Epithelial cell of prostate (primary cell): ENCODE measurements at regions not wholly inside any gene's neighbourhood (a gene's known extent, or its start where the extent isn't known, plus 50 kb on each side); places are given as distances from the start of the nearest gene placed in this dataset.

Source experiments
- DNase-seq: peaks from one replicate; pipeline ENCODE4 v3.0.0-alpha.2; 2011; ENCODE audit warnings: low read depth, low spot score
- H3K27ac ChIP-seq: fragments of 450-650 bp; 2 replicates; pipeline ENCODE4 v1.5.1; 2017; ENCODE audit warnings: mild to moderate bottlenecking

DNA sequence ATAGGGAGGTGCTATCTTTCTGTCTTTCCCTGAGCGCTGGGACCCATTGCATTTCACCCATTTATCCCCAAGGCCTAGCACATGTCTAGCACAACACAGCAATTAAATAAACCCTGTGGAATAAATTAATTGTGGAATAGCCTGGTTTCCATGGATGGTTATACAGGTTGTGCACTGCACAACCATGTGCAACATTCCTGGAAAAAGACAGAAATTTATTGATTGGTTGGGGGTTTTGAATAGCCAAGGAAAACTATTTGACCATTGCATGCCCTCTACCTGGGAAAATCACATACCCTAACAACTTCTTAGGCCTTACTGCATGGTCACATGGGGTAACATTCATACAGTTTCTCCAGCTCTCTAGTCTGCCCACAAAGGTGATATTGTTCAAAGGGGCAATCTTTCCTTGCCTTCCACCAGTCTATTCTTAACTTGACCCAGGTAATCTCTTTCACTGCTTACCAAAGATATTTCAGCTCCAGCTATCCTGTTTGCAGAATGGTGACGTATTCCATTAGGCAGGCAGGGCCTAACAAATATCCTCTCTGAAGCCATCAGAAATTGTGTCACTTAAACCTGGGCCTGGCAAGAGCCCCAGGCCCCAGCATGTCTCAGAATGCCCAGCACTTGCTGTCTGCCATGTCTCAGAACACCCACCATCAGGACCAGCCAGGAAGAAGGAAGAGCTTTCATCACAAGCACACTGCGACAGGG is 157.9 kb upstream of the RAB4A start:
- no peak overlapping the region for H3K27ac ChIP-seq
- no peak for DNase-seq

DNA sequence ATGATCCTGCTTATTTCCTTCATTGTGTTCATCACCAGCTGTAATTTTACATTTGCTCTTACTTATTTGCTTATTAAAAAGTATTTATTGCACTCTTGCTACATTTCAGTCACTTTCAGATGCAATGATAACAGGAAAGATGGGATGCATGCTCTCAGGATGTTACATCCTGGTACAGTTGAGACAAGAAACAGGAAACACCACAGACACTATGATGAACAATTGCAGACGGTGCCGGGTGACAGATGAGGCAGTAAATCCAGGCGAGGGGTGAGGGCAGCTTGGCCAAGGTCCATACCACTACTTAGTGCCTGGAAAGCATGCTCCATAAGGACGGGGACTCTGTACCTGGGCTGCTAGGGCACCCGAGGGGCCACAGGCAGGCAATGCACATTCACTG is 156.6 kb upstream of the RAB4A start:
- DNase-seq, result no peak
- no peak overlapping the region for H3K27ac ChIP-seq

DNA sequence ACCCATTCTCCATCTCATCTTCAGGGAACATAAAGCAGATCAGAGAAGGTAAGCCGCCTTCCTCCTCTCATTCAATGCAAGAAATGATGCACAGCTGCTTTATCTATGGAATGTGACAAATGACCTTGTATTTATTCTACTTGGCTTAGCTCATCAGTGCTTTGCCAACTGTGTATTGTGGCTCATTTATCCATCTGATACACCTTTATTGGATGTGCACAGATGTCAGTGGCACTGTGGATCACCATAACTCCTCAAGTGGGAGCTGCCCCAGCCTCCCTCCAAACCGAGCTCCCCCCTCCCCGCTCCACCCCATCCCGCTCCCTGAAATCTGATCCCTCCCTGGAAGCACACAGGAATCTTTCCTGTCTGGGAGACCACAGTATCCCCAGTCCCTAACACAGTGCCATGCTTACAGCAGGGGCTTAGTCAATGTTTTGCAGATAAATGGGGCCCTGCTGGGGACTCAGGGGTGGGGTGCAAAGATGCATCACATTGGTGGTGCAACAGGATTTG is 156.0 kb upstream of the RAB4A start:
- H3K27ac ChIP-seq, result no peak overlapping the region
- DNase-seq, result no peak

DNA sequence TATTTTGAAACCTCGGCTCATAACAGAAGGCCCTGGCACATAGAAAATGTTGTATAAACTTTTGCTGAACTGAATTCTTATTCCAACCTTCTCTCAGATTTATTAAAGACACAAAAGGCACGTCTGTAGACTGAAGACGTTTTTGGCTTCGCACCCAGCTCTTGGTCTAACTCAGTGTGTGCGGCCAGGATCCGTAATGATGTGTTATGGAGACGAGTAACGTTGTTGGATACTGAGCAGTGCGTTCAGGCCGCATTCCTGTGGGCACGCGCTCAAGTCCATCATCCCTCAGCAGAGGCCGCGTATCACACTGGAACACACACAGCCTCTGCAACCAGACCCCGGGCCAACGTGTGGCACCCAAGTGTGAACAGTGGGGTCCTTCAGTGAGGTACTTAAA is 154.8 kb upstream of the RAB4A start:
- no peak for DNase-seq
- no peak overlapping the region for H3K27ac ChIP-seq

DNA sequence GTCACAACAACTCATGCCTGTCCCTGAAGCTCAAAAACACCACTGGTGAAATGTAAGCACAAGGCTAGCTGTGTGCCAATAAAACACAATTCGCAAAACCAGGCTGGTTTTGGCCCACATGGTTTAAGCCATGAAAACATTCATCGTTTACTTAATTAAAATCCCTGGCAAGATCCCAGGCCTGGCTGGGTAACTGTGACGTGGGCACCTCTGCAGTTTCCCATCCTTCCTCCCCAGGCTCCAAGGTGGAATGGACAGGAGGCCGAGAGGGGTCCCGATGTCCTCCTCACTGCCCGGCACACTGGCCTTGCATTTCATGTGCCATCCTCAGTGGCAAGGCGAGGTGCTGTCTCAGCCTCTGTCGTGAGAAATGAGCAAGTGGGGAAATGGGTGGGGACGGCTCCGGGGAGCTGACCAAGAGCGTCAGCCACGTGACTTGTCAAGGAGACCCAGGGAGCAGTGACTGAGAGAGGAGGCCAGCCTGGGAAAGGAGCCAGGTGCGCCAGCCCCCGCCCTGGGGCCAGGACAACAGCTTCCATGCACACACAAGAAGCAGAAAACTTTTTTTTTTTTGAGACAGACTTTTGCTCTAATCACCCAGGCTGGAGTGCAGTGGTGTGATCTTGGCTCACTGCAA is 153.1 kb upstream of the RAB4A start:
- DNase-seq, result no peak
- H3K27ac ChIP-seq, result peak overlapping the region; percentile 3

DNA sequence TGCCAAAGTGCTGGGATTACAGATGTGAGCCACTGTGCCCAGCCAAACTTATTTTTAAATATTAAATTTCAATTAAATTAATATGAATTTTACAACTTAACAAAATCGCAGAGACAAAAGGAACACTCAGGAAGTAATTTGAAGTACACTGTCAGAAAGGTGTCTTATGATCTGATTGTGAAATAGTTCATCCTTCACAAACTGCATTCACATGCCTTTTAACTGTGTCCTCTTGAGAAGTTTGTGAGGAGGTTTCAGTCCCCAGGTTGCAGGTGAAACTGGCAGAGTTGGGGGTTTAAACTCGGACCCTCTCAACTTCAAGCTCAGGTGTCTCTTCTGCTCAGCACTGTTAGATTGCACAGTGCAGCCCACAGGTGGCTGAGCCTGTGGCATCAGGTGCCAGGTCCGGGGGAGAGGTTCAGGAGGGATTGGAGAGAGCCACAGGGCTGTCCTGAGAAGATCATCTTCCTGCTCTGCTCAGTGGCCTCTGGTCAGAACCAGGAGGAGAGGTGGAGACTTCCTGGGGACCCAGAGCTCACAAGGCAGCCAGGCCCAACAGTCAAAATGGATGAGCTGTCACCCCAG is 152.3 kb upstream of the RAB4A start:
- DNase-seq, result no peak
- H3K27ac ChIP-seq, result peak overlapping the region; percentile 3

DNA sequence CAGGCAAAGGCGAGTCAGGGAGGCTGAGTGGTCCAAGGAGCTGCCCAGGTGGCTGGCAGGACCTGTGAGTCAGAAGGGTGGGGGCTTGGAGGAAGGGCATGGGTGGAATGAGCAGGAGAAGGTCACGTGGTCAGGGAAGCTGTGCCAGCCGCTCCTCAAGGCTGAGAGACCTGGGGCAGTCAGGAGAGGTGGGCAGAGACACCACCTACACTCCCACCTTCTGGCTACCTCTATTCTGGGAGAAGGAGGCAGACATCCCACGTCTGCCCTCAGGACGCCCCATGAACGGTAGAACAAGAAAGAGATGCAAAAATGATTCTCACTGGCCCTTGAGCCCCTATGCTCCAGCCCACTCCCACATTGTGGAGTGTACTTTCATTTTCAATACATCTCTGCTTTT is 151.8 kb upstream of the RAB4A start:
- no peak overlapping the region for H3K27ac ChIP-seq
- no peak for DNase-seq

DNA sequence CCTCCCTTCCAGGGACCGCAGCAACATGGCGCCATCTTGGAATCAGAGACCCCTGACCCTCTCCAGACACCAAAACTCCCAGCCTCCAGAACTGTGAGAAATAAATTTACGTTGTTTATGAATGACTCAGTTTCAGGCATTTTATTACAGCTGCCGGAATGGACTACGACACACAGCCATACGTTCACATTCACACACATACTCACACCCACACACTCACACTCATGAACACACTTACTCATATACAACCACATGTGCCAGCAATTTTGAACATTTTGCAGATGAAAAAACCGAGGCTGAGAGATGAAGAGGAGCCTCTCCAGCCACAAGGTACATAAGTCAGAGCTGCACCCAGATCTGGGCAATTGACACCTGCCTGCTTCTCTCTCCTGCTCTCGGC is 151.0 kb upstream of the RAB4A start:
- DNase-seq, result no peak
- no peak overlapping the region for H3K27ac ChIP-seq

DNA sequence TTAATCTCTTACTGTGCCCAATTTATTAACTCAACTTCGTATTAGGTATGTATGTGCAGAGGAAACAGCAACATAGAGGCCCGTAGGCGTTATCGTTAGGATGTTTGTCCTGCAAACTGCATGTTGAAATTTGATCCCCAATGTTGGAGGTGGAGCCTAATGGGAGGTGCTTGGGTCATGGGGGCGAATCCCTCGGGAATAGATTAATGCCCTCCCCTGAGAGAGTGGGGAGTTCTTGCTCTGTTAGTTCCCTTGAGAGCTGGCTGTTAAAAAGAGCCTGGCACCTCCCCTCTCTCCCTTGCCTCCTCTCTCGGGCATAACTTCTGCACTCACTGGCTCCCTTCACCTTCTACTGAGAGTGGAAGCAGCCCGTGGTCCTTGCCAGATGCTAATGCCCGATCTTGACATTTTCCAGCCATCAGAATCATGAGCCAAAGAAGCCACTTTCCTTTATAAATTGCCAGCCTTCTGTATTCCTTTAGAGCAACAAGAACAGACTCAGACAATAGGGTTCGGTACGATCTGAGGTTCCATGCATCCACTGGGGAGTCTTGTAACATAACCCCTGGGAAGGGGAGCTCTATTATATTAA is 149.0 kb upstream of the RAB4A start:
- no peak for DNase-seq
- H3K27ac ChIP-seq, result no peak overlapping the region

DNA sequence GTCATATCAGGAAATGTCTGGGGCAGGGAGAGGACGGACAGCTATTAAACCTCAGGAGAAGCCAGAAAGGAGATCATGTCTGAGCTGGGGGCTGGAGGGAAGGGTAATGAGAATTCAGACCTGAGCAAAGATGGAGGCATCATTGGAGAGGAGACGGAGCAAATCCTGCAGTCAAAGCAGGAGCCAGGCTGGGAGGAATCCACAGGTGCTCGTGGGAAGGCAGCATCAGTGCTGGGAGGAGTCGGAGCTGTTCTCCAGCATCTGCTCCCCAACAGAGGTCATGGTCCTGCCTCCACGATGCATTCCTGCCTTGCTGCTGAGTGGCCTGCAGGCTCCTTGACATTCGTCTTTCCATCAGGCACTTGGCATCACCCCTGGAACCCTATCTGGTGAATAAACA is 148.3 kb upstream of the RAB4A start:
- DNase-seq, result no peak
- no peak overlapping the region for H3K27ac ChIP-seq

DNA sequence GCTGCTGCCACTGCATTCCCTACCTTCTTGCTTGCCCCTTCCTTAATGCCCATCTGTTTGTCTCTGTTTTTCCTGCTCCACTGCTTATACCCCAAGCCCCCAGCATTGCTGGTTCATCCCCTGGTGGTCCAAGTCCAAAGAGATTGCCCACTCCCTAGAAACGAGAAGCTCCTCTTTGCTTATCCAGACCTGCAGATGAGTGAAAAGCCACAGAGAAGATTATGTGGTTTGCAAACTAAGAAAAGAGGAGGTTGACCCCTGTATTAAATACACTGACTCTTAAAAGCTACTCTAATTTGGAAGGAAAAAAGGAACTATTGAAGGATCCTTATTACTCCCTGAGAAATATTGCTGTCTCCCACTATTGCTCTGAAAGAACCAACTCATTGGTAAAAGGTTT is 146.8 kb upstream of the RAB4A start:
- no peak overlapping the region for H3K27ac ChIP-seq

DNA sequence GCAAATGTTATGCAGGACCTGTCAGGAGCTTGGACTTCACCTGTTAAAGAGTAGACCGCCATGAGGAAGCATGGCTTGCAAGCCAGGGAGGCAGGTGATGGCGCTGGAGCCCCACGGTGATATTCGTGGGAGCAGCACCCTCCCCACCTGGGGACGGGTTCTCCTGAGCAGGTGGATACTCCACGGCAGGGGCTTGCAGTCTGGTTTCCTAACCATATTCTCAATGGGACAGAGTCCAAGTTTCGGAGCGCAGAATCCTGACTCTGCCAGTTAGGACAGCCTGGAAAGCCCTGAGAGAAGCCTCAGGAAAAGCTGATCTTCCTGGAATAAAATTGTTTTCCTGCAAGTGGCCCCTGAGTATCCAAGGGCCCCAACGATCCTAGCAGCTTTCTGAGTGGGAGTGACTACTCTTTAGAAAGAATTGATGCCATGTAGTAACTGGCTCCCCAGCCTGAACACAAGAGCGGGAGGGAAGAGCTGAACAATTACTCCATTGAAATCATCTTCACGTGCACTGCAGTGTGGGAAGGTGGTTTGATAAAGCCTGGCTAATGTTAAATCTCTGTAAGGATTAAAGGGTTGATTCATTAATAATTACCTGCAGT is 146.3 kb upstream of the RAB4A start:
- no peak for DNase-seq

More for the DNA sequence above, 146.8 kb upstream of the RAB4A start:
- no peak for DNase-seq

DNA sequence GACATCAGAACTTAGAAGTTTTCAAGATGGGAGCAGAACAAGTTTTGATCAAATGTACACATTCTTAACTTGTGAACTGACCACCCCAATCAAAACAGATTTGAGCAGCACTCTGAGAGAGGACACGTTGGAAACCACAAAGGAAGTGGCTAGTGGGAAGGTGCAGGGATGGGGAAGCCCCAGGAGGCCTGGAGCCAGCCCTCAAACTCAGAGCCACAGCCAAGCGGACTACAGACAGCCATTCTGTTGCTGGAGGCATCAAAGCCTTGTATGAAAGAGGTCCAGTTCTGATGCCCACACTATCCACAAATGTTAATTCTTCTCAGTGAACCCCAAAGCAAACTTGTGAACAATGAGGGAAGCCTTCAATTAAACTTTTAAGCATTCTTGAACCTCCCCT is 143.6 kb upstream of the RAB4A start:
- no peak for DNase-seq
- no peak overlapping the region for H3K27ac ChIP-seq

More for the DNA sequence above, 146.3 kb upstream of the RAB4A start:
- no peak overlapping the region for H3K27ac ChIP-seq

DNA sequence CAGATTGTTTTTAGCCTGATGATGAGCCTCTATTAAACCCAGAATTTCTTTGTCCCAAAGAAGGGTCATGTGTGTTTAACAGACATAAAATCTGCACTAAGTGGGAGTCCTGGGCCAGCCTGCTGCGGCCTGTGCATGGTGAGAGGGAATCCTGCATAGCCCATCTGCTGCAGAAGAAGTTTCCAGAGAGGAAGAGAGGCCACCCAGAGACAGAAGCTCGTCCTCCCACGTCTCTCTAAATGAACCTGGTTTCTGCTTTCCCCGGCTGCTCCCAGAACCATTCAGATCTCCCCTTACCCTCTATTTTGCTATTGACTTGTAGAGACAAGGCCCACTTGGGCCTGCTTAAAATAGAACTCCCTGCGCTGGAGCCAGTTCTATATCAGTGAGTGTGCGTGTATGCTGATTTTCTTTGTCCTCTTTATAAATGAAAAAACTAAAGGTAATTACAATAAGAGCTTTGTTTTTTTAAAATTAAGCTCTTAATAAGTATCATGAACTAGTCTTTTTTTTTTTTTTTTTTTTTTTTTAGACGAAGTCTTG is 142.8 kb upstream of the RAB4A start:
- no peak for DNase-seq
- no peak overlapping the region for H3K27ac ChIP-seq

DNA sequence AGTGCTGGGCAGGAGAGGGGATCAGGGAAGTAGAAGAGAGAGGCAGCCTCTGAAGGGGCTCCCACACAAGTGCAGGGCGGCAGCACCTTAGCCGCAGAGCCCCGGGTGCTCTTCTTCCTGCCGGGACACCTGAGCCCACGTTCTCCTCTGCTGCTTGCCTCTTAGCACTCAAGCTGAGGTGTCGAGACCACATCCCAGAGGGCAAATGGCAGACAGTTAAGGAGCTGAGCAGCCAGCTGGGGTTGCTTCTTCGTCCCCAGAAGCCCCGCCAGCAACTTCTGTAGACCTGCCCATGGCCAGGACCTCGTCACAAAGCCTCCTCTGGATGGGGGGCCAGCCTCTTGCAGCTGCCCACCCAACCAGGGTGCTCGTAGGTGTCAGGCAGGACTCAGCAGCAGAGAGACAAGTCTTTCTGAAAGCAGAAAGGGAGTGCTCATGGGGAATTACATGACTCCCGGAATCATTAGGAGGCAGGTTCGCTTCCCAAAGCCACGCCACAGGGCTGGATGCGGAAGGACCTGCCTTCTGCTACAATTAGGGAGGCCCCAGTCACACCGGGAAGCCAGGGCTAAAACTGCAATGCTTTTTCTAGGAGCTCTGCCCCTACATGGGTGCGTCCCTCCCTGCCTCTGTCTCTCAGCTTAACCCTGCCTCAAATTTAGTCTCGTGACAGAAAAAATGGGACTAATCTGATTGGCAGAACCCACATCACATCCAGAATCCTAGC is 141.4 kb upstream of the RAB4A start:
- no peak overlapping the region for H3K27ac ChIP-seq
- DNase-seq, result no peak

DNA sequence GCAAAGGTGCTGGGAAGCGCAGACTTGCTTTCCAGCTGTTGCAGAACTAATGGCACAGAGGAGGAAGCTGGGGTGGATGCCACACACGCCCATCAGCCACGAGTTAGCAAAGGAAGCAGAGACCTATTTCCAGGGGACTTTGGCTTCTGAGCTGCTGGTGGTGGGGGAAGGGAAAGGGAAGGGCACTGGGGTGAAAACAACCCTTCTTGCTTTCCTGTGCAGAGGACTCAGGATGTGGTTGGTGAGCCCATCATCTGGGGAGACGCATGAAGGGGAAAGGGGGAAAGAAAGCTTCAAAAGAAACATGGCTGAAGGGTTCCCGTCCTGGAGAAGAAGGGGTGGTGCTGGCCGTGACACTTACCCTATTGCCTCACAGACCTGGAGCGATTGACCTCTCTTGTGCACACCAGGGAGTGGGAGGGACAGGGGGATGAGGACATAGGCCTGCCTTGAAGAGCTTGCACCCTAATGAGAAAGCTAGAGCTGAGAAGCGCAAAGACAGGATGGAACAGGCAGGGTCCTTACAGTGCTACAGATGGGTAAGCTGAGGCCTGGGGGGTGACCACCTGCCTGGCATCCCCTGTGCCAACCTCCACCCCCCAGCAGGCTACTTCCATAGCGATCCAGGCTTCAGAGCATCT is 140.8 kb upstream of the RAB4A start:
- DNase-seq, result no peak
- H3K27ac ChIP-seq, result no peak overlapping the region

DNA sequence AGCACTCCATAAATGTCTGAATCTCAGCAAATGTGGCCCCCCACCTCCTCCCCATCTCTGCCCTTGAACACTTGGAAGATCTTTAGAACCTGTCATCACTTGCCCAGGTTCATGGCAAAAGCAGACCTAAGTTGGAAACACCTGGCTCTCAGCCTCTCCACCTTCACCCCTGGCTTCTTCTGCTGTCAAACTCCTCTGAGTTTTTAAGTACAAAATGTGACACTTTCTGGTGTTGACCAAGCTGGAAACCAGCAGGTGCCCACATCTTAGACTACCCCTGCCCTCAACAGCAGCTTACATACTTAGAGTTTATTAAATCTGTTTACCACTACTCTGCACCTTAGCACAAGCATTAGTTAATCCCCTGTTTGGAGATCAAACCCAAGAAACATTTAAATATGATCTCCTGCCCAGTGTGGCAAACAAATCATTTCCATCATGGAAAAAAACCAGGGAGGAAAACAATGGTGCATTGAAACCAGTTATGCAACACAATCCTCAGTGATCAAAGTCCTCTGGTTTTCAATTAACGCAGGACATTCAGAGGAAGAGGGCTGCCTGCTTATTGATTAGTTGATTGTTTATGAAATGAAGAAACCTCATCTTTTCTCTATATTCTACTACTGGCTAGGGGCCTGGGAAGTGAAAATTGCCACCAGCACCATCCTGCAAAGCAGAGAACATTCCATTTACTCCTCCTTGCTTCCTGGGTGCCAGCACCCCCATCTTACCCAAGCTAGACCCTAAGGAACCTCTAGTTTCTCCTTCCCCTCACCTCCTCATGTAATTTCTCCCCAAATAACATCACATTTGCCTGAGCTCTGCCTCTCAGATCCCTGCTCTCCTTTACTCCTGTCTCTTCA is 139.4 kb upstream of the RAB4A start:
- no peak overlapping the region for H3K27ac ChIP-seq
- DNase-seq, result no peak

DNA sequence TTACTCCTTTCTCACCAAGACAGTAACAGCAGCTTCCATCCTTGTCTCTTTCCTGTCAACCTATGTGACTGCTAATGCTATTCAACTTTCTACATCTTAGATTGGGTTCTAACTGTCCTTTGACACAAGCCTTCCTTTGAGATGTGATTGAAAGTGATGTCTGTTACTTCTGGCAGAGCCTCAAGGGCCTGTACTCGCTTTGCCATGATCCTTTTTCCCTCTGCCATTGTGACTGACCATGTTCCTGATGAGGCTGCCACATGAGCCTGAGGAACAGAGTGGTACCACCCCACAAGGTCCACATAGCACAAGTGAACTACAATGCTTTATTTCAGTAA is 138.8 kb upstream of the RAB4A start:
- H3K27ac ChIP-seq, result no peak overlapping the region
- DNase-seq, result no peak

DNA sequence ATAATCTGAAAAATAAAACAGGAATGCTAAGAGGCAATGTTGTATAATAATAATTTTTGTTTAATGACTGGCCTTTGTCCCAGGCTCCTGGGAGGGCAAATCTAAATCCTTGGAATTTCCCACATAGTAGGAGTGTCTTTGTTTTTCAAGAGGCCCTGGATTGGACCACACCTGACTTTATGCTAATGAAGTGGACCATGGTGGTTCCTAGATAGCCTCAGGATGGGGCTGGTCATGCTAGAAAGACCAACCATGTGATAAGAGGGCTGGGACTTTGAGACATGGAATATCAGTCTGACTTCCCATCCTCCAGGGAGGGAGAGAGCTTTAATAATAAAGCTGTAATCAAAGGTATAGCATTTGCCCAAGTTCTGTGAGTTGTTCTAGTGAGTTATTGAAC is 138.2 kb upstream of the RAB4A start:
- DNase-seq, result no peak
- no peak overlapping the region for H3K27ac ChIP-seq
